CD8-positive, alpha-beta memory T cell (primary cell): ENCODE measurements at regions not wholly inside any gene's neighbourhood (a gene's known extent, or its start where the extent isn't known, plus 50 kb on each side); places are given as distances from the start of the nearest gene placed in this dataset.
"Not testable (repeated sequence)": the region's sequence is repeated elsewhere in the genome, so short reads cannot be mapped to it uniquely, and the experiment has no call there.

Experiments
- CTCF ChIA-PET: fragments of 350-600 bp; sonication (Branson Sonifier 250); formaldehyde crosslinking; loops from one replicate; lab custom pipeline; 2021; ENCODE audit warnings: antibody characterized with exemption; lab: Charles Lee
- POLR2A ChIA-PET: fragments of 350-600 bp; sonication (Branson Sonifier 250); formaldehyde crosslinking; loops from one replicate; lab custom pipeline; 2021; ENCODE audit warnings: antibody characterized with exemption; lab: Charles Lee
- DNase-seq, 5 donors: peaks; one replicate each; pipeline versions ENCODE4 v3.0.0 to v3.0.0-alpha.2; 2020 to 2022; ENCODE audit warnings: mixed read lengths in 1 of 5
- H3K27ac ChIP-seq: one replicate; pipeline ENCODE4 v1.7.0; 2013; ENCODE audit warnings: low read depth, mild to moderate bottlenecking, low read length, moderate library complexity
- H3K27me3 ChIP-seq: 2 replicates; pipeline ENCODE4 v1.7.0; 2013; ENCODE audit warnings: low read length, mild to moderate bottlenecking; ENCODE audit not compliant: insufficient read depth, poor library complexity, severe bottlenecking
- H3K36me3 ChIP-seq: 2 replicates; pipeline ENCODE4 v1.7.0; 2013; ENCODE audit warnings: mild to moderate bottlenecking, low read length, moderate library complexity; ENCODE audit not compliant: insufficient read depth
- H3K4me1 ChIP-seq: 2 replicates; pipeline ENCODE4 v1.7.0; 2013; ENCODE audit warnings: mild to moderate bottlenecking, low read length, moderate library complexity; ENCODE audit not compliant: insufficient read depth
- H3K4me3 ChIP-seq: 2 replicates; pipeline ENCODE4 v1.7.0; 2013; ENCODE audit warnings: mild to moderate bottlenecking, low read length
- H3K9me3 ChIP-seq: 2 replicates; pipeline ENCODE4 v1.7.0; 2013; ENCODE audit warnings: mild to moderate bottlenecking, low read length
- H3K27ac Mint-ChIP-seq, 8 donors: one replicate each; pipeline ENCODE4 v1.8.0; 2020 to 2021; ENCODE audit warnings: mixed read lengths in 8 of 8, mild to moderate bottlenecking in 6 of 8, inconsistent platforms in 3 of 8, moderate library complexity in 3 of 8
- H3K27me3 Mint-ChIP-seq, 2 donors: one replicate each; pipeline ENCODE4 v1.8.0; 2020 to 2021; ENCODE audit warnings: mixed read lengths in 2 of 2, mild to moderate bottlenecking in 1 of 2, moderate library complexity in 1 of 2
- H3K36me3 Mint-ChIP-seq, 3 donors: one replicate each; pipeline ENCODE4 v1.8.0; 2020 to 2021; ENCODE audit warnings: mixed read lengths in 3 of 3, inconsistent platforms in 1 of 3, mild to moderate bottlenecking in 1 of 3
- H3K4me1 Mint-ChIP-seq, 3 donors: one replicate each; pipeline ENCODE4 v1.8.0; 2020 to 2021; ENCODE audit warnings: mixed read lengths in 3 of 3, inconsistent platforms in 1 of 3, mild to moderate bottlenecking in 1 of 3
- H3K4me3 Mint-ChIP-seq, 7 donors: one replicate each; pipeline ENCODE4 v1.8.0; 2020 to 2021; ENCODE audit warnings: mixed read lengths in 7 of 7, mild to moderate bottlenecking in 6 of 7, moderate library complexity in 4 of 7, inconsistent platforms in 2 of 7
- H3K9me3 Mint-ChIP-seq, 5 donors: one replicate each; pipeline ENCODE4 v1.8.0; 2020 to 2022; ENCODE audit warnings: mixed read lengths in 5 of 5, mild to moderate bottlenecking in 3 of 5, moderate library complexity in 2 of 5, inconsistent platforms in 1 of 5

DNA sequence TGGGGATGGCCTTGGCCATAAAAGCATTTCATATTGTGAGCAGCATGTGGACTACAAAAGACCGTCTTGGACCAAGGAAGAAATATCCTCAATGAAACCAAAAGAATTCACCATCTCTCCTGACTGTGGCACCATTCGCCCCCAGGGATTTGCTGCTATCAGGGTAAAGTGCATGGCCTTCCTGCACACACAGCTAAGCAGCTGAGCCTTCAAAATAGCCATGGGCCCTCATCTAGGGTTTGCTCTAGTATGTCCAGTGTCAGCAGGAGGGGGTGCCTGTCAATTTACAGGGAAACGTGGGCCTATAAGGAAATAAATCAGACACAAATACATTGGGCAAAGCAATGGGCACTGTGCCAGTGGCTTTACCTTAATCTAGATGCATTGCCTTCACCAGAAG lies 296.6 kb upstream of the NBPF12 start:
- H3K4me3 ChIP-seq, H3K27me3 ChIP-seq, H3K27ac Mint-ChIP-seq, H3K4me1 Mint-ChIP-seq, H3K27me3 Mint-ChIP-seq, DNase-seq, POLR2A ChIA-PET, H3K4me3 Mint-ChIP-seq, H3K36me3 ChIP-seq, H3K9me3 Mint-ChIP-seq, CTCF ChIA-PET, H3K36me3 Mint-ChIP-seq, H3K4me1 ChIP-seq, H3K9me3 ChIP-seq, H3K27ac ChIP-seq: not testable (repeated sequence)

DNA sequence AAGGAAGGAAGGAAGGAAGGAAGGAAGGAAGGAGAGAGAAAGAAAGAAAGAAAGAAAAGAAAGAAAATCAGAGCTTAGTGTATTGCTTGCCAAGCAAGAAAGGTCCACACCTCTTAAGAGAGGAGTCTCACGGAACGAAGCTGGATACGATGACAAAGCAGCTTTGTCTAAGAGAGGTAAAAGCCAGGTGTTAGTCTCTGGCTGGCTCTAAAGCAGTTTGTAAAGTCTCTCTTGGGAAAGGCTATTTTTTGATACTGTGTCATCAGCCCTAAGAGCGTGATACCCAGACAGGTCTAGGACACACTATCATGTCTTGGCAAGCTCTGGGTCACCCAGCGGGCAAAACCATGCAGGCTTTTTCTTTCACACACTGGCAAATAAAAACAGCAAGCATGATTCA lies 297.5 kb upstream of the NBPF12 start:
- H3K4me1 Mint-ChIP-seq, H3K27ac ChIP-seq, H3K4me3 ChIP-seq, H3K27me3 ChIP-seq, H3K9me3 Mint-ChIP-seq, DNase-seq, H3K36me3 ChIP-seq, H3K9me3 ChIP-seq, H3K27me3 Mint-ChIP-seq, H3K36me3 Mint-ChIP-seq, CTCF ChIA-PET, H3K4me1 ChIP-seq, POLR2A ChIA-PET, H3K4me3 Mint-ChIP-seq: not testable (repeated sequence)
- H3K27ac Mint-ChIP-seq = peak overlapping the region in 1 of 8 donors; percentile 94

DNA sequence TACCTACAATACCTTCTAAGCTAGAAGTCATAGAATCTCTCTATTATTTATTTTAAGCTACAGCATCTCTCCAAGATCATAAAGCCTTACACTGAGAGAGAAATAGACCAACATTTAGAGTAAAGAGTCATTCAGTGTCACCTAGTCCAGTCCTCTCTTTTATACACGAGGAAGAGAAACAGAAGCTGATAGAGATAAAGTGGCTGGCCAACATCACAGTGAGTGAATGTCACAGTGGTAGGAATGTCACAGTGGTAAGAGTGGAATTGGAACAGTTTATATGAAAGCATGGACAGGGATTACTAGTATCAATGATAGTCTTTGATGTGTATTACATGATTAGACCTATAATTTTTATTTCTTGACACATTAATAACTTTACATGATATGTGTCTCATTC lies 307.8 kb upstream of the NBPF12 start:
- H3K27ac ChIP-seq, H3K27me3 ChIP-seq, CTCF ChIA-PET, H3K36me3 Mint-ChIP-seq, H3K27ac Mint-ChIP-seq, H3K4me3 ChIP-seq, H3K4me3 Mint-ChIP-seq, H3K36me3 ChIP-seq, H3K4me1 Mint-ChIP-seq, H3K27me3 Mint-ChIP-seq, DNase-seq, H3K9me3 ChIP-seq, POLR2A ChIA-PET, H3K4me1 ChIP-seq, H3K9me3 Mint-ChIP-seq: not testable (repeated sequence)

DNA sequence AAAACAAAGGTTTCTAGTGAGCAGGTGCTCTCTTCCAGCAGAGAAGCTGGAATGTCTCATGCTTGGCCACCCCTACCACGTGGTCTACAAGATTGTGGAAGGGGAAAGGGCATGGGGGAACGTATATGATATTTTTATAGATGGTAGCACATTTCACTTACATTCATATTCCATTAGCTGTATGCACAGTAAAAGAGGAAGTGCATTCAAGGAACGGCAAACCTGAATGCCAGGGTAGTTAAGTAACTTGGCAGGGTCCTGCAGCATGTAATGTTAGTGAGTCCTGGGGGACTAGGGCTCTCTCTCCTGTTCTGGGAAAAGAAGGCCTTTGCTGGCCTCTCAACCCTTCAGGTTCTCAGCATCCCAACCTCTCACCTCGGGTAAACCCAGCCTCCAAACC lies 319.5 kb upstream of the NBPF12 start:
- POLR2A ChIA-PET, H3K36me3 ChIP-seq, H3K4me1 ChIP-seq, H3K4me1 Mint-ChIP-seq, DNase-seq, H3K9me3 ChIP-seq, H3K27ac ChIP-seq, H3K27me3 Mint-ChIP-seq, H3K27me3 ChIP-seq, H3K27ac Mint-ChIP-seq, H3K9me3 Mint-ChIP-seq, H3K36me3 Mint-ChIP-seq, H3K4me3 Mint-ChIP-seq, CTCF ChIA-PET, H3K4me3 ChIP-seq: not testable (repeated sequence)

DNA sequence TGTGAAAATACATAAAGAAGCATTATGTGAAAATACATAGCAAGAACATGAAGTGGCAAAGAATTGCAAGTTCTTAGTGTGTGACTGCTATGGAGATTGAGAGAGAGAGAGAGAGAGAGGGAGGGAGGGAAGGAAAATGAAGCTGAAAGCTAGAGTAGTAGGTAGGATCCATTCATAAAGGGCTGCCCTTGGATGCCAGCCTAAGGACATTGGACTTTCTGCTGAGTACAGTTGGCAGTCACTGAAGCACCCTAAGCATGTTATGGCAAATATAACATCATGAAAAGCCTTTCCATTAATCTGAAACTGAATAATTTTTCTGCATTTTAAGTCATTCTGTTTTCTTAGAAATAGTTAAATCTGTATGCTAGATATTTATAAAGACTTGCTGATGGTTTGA lies 333.4 kb upstream of the NBPF12 start:
- H3K9me3 Mint-ChIP-seq, H3K27ac ChIP-seq, H3K27ac Mint-ChIP-seq, H3K27me3 ChIP-seq, H3K36me3 ChIP-seq, H3K4me3 Mint-ChIP-seq, CTCF ChIA-PET, POLR2A ChIA-PET, H3K4me1 Mint-ChIP-seq, DNase-seq, H3K4me1 ChIP-seq, H3K4me3 ChIP-seq, H3K36me3 Mint-ChIP-seq, H3K9me3 ChIP-seq: not testable (repeated sequence)
- peaks cover 4 to 16% of the 10 kb centered on the region in 2 donors for H3K27me3 Mint-ChIP-seq

DNA sequence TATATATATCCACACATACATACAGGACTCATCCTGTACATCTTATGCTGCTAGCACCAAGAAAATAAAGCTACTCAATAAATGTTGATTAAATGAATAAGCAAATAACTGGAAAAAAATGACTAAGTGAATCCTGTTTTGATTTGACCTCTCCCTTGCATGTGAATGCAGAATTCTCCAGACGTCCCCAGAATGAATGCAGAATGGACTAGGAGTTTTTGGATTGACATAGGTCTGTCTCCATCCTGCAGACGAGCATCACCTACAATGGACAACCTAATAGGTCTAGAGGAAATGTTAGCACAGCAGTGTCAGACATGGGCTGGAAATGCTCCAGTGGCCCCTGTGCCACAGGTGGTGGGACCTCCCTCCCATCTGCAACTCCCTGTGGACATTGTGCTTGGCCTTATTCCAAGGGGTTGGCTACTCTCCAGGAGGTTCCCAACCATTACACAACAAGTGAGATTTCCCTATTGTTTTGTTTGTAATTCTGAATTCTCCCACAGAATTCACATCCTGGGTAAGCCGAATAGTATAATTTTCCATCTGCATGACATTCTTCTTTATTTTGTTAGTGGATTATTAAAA lies 337.3 kb upstream of the NBPF12 start:
- H3K36me3 ChIP-seq, H3K27ac Mint-ChIP-seq, DNase-seq, H3K4me1 Mint-ChIP-seq, H3K9me3 ChIP-seq, H3K9me3 Mint-ChIP-seq, H3K4me3 ChIP-seq, H3K27me3 ChIP-seq, H3K4me3 Mint-ChIP-seq, H3K36me3 Mint-ChIP-seq, POLR2A ChIA-PET, H3K4me1 ChIP-seq, CTCF ChIA-PET, H3K27ac ChIP-seq: not testable (repeated sequence)
- H3K27me3 Mint-ChIP-seq = peaks cover 4 to 12% of the 10 kb centered on the region in 2 donors

DNA sequence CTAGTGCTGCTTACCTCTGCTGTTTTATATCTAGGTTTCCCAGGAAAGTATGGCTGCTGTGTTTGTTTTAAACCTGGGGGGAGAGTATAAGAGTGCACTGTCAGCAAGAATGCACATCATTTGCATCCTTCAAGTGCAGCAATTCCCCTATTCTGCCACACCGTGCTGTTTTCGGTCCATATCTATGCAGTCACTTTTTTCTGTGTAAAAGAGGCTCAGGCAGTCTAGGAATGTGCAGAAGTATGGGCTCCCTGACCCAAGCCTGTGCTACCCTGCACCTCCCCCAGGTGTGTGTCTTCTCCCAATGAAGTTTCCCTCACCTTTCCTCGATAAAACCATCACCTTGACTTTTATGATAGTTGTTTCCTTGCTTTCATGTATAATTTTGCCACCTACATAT lies 338.2 kb upstream of the NBPF12 start:
- POLR2A ChIA-PET, H3K4me1 Mint-ChIP-seq, H3K4me3 Mint-ChIP-seq: not testable (repeated sequence)

DNA sequence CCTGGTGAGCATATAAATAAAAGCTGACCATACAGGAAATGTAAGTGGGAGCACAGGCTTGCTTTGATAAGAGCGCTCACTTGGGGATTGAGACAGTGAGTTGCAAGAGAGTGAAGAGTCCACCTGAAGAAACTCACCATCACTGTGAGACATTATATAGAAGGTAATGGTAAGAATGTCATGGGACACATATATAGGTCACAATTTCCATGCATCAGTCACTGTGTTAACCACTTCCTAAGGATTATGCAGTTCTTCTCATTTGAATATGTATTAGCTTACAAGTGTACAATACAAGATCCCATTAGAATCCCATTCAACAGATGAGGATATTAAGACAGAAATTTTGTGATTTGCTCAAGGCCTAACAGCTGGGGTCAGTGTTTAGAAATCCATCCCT lies 352.4 kb upstream of the NOTCH2NLA start:
- CTCF ChIA-PET = not testable (repeated sequence)

More for the DNA sequence above, 338.2 kb upstream of the NBPF12 start:
- DNase-seq, H3K4me1 ChIP-seq, H3K27ac Mint-ChIP-seq, H3K27me3 ChIP-seq, H3K4me3 ChIP-seq, H3K27ac ChIP-seq, H3K9me3 ChIP-seq, H3K9me3 Mint-ChIP-seq, H3K36me3 Mint-ChIP-seq, CTCF ChIA-PET, H3K36me3 ChIP-seq: not testable (repeated sequence)
- peaks cover 3 to 12% of the 10 kb centered on the region in 2 donors for H3K27me3 Mint-ChIP-seq

DNA sequence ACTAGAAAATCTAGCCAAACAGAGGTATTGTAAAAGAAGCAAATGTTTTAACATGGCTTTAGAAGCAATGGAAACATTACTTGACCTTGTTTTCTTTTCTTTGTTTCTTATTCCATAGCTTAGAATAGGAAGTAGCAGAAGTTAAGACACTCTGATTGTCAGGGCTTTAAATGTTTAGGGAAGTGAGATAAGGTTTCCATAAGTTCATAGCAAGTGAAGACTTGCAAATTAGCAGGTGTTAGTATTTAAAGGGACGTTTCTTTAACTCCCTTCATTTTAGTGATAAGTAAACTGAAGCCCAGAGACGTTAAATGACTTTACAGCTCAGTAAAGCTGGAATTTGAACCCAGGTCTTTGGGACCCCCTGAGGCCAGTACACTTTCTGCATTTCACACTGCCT lies 338.7 kb upstream of the NOTCH2NLA start:
- CTCF ChIA-PET, H3K9me3 Mint-ChIP-seq: not testable (repeated sequence)

More for the DNA sequence above, 352.4 kb upstream of the NOTCH2NLA start:
- POLR2A ChIA-PET, H3K27ac ChIP-seq, H3K27ac Mint-ChIP-seq, H3K9me3 Mint-ChIP-seq, H3K27me3 Mint-ChIP-seq, H3K4me3 Mint-ChIP-seq, H3K27me3 ChIP-seq, H3K36me3 ChIP-seq, H3K4me1 ChIP-seq, H3K9me3 ChIP-seq, H3K36me3 Mint-ChIP-seq, H3K4me3 ChIP-seq, H3K4me1 Mint-ChIP-seq, DNase-seq: not testable (repeated sequence)

More for the DNA sequence above, 338.7 kb upstream of the NOTCH2NLA start:
- H3K36me3 ChIP-seq, H3K4me3 ChIP-seq, H3K36me3 Mint-ChIP-seq, DNase-seq, POLR2A ChIA-PET, H3K4me1 Mint-ChIP-seq, H3K9me3 ChIP-seq, H3K4me3 Mint-ChIP-seq, H3K27ac ChIP-seq, H3K27me3 Mint-ChIP-seq, H3K27ac Mint-ChIP-seq, H3K4me1 ChIP-seq, H3K27me3 ChIP-seq: not testable (repeated sequence)
